Trophoblast cell (in vitro differentiated cells and primary cell): ENCODE measurements at regions not wholly inside any gene's neighbourhood (a gene's known extent, or its start where the extent isn't known, plus 50 kb on each side); places are given as distances from the start of the nearest gene placed in this dataset.
A peak's percentile ranks its signal among the peaks of the same experiment; 100 is the strongest.

Experiments used
- DNase-seq, 2 donors: peaks; one replicate each; pipeline ENCODE4 v3.0.0-alpha.2; 2016
- H2AFZ ChIP-seq: 2 replicates; pipeline ENCODE4 v1.6.1; 2013; ENCODE audit warnings: low read length, moderate library complexity, mild to moderate bottlenecking; ENCODE audit not compliant: insufficient read depth, poor library complexity
- H2AK5ac ChIP-seq: 2 replicates; pipeline ENCODE4 v1.6.1; 2013; ENCODE audit warnings: mild to moderate bottlenecking, low read length
- H2BK120ac ChIP-seq: 2 replicates; pipeline ENCODE4 v1.6.1; 2013; ENCODE audit warnings: low read length, mild to moderate bottlenecking, moderate library complexity; ENCODE audit not compliant: insufficient read depth, poor library complexity
- H2BK12ac ChIP-seq: 2 replicates; pipeline ENCODE4 v1.6.1; 2013; ENCODE audit warnings: mild to moderate bottlenecking, low read length, moderate library complexity
- H2BK5ac ChIP-seq: 2 replicates; pipeline ENCODE4 v1.6.1; 2013; ENCODE audit warnings: low read length, low read depth, moderate library complexity, mild to moderate bottlenecking; ENCODE audit not compliant: poor library complexity
- H3K14ac ChIP-seq: 2 replicates; pipeline ENCODE4 v1.6.1; 2013; ENCODE audit warnings: mild to moderate bottlenecking, low read length
- H3K18ac ChIP-seq: 2 replicates; pipeline ENCODE4 v1.6.1; 2013; ENCODE audit warnings: mild to moderate bottlenecking, low read length
- H3K23ac ChIP-seq: 2 replicates; pipeline ENCODE4 v1.6.1; 2013; ENCODE audit warnings: low read length
- H3K27ac ChIP-seq: 2 replicates; pipeline ENCODE4 v1.5.1; 2013; ENCODE audit warnings: low read depth, mild to moderate bottlenecking, inconsistent platforms, low read length, moderate library complexity
- H3K27me3 ChIP-seq: 2 replicates; pipeline ENCODE4 v1.6.1; 2013; ENCODE audit warnings: inconsistent platforms, mild to moderate bottlenecking, low read length, moderate library complexity; ENCODE audit not compliant: insufficient read depth
- H3K36me3 ChIP-seq, 2 experiments: 1 replicate in 1 of 2; 2 replicates in 1 of 2; pipeline ENCODE4 v1.6.1; 2013; ENCODE audit warnings: low read length in 2 of 2, mild to moderate bottlenecking in 2 of 2, moderate library complexity in 1 of 2; ENCODE audit not compliant: insufficient read depth in 2 of 2, control insufficient read depth in 1 of 2
- H3K4ac ChIP-seq: 2 replicates; pipeline ENCODE4 v1.6.1; 2013; ENCODE audit warnings: low read depth, mild to moderate bottlenecking, low read length, moderate library complexity
- H3K4me1 ChIP-seq, 2 experiments: 1 replicate in 1 of 2; 2 replicates in 1 of 2; pipeline ENCODE4 v1.6.1; 2013; ENCODE audit warnings: low read length in 2 of 2, mild to moderate bottlenecking in 2 of 2, moderate library complexity in 1 of 2; ENCODE audit not compliant: insufficient read depth in 2 of 2, control insufficient read depth in 1 of 2
- H3K4me2 ChIP-seq: 2 replicates; pipeline ENCODE4 v1.6.1; 2013; ENCODE audit warnings: inconsistent platforms, mild to moderate bottlenecking, low read length, moderate library complexity
- H3K4me3 ChIP-seq: 2 replicates; pipeline ENCODE4 v1.5.1; 2013; ENCODE audit warnings: mild to moderate bottlenecking, low read depth, low read length, inconsistent platforms
- H3K79me1 ChIP-seq: one replicate; pipeline ENCODE4 v1.6.1; 2013; ENCODE audit warnings: low read length
- H3K79me2 ChIP-seq: 2 replicates; pipeline ENCODE4 v1.6.1; 2013; ENCODE audit warnings: low read length, mild to moderate bottlenecking; ENCODE audit not compliant: control insufficient read depth, insufficient read depth, poor library complexity
- H3K9ac ChIP-seq: 2 replicates; pipeline ENCODE4 v1.6.1; 2013; ENCODE audit warnings: mild to moderate bottlenecking, low read length
- H3K9me3 ChIP-seq: 2 replicates; pipeline ENCODE4 v1.6.1; 2013; ENCODE audit warnings: low read depth, mild to moderate bottlenecking, control low read depth, inconsistent platforms, low read length; ENCODE audit not compliant: insufficient read depth
- H4K12ac ChIP-seq: 2 replicates; pipeline ENCODE4 v1.6.1; 2013; ENCODE audit warnings: low read depth, mild to moderate bottlenecking, low read length, moderate library complexity
- H4K8ac ChIP-seq: 2 replicates; pipeline ENCODE4 v1.6.1; 2013; ENCODE audit warnings: low read depth, mild to moderate bottlenecking, low read length, moderate library complexity
- H4K91ac ChIP-seq: one replicate; pipeline ENCODE4 v1.6.1; 2013; ENCODE audit warnings: low read depth, mild to moderate bottlenecking, low read length, moderate library complexity
- WGBS: extraction: QIAGEN DNeasy Blood & Tissue Kit; methylation state at CpG from one replicate; pipeline ENCODE4 v1.1.7; 2013; ENCODE audit warnings: missing lambda C conversion rate; ENCODE audit not compliant: insufficient read length, insufficient coverage; ENCODE audit errors: extremely low coverage; 5-methylcytosine and 5-hydroxymethylcytosine counted together

DNA sequence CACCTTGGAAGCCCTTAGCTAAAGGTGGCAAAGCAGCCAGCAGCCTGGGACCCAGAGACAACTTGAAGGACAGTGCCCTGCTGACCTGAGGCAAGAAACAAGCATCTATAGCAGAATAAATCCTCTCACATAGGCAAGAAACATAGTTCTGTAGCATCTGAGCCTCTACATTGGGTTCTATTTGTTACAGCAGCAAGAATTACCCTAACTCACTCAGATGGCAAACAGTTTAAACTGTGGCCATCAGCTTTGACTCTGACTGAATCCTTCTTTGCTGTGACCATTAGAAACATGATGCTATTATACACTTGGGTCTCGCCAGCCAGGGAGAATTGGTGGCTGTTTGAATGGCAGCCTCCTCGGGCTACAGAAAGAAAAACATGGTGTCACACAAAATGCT lies 53.1 kb upstream of the CCL1 start:
- no peak overlapping the region for H3K18ac ChIP-seq
- H2AFZ ChIP-seq = no peak overlapping the region
- H3K36me3 ChIP-seq = no peaks in the 10 kb centered on the region
- H3K14ac ChIP-seq = no peak overlapping the region
- no peaks in the 10 kb centered on the region for H3K4me1 ChIP-seq
- H2AK5ac ChIP-seq = no peak overlapping the region
- no peak overlapping the region for H2BK120ac ChIP-seq
- no peak overlapping the region for H3K27ac ChIP-seq
- no peak overlapping the region for H4K12ac ChIP-seq
- no peaks in the 10 kb centered on the region for H3K79me2 ChIP-seq
- no CpG with 5 or more reads among the region's 2 CpGs for WGBS
- no peak for DNase-seq
- H3K4ac ChIP-seq = no peak overlapping the region
- no peak overlapping the region for H4K8ac ChIP-seq
- no peak overlapping the region for H2BK5ac ChIP-seq
- H4K91ac ChIP-seq = no peak overlapping the region
- no peak overlapping the region for H3K4me2 ChIP-seq
- H2BK12ac ChIP-seq = no peak overlapping the region
- H3K79me1 ChIP-seq = no peaks in the 10 kb centered on the region
- no peak overlapping the region for H3K9ac ChIP-seq
- H3K27me3 ChIP-seq = no peaks in the 10 kb centered on the region
- H3K23ac ChIP-seq = no peak overlapping the region
- H3K4me3 ChIP-seq = peak overlapping the region; percentile 55
- peaks cover 2% of the 10 kb centered on the region for H3K9me3 ChIP-seq

DNA sequence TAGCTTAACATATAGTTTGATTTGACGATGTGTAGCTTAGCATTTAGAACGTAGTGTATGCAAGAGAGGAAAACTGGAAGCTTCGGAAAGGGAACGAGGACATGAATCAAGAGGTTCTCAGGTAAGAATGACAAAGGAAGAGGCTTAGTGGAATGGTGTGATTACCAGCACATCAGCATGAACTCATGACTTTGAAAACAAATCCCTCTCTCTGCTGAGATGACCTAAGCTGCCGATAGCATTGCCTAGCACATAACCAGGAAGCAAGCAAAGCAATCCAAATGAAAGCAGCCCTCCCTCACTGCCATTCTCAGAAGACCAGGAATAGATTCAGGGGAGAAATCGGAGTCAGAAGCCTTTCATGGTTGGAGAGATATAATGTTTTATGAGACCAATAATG lies 51.3 kb upstream of the CCL1 start:
- Histone ChIP-seq H3K4me1 (no peaks in the 10 kb centered on the region), H2BK120ac (no peak overlapping the region), H3K27me3 (no peaks in the 10 kb centered on the region), H3K4me2 (no peak overlapping the region), H4K91ac (no peak overlapping the region), H3K79me2 (no peaks in the 10 kb centered on the region), H2BK12ac (no peak overlapping the region), H4K8ac (no peak overlapping the region), H3K36me3 (no peaks in the 10 kb centered on the region), H3K18ac (no peak overlapping the region), H2AK5ac (no peak overlapping the region), H3K4ac (no peak overlapping the region), H3K14ac (no peak overlapping the region), H2AFZ (no peak overlapping the region), H4K12ac (no peak overlapping the region), H3K9ac (no peak overlapping the region), H3K23ac (no peak overlapping the region), H3K4me3 (no peak overlapping the region), H3K27ac (no peak overlapping the region), H3K79me1 (no peaks in the 10 kb centered on the region), H3K9me3 (peaks cover 2% of the 10 kb centered on the region), H2BK5ac (no peak overlapping the region)
- no peak for DNase-seq
- WGBS = no CpG with 5 or more reads among the region's 6 CpGs

DNA sequence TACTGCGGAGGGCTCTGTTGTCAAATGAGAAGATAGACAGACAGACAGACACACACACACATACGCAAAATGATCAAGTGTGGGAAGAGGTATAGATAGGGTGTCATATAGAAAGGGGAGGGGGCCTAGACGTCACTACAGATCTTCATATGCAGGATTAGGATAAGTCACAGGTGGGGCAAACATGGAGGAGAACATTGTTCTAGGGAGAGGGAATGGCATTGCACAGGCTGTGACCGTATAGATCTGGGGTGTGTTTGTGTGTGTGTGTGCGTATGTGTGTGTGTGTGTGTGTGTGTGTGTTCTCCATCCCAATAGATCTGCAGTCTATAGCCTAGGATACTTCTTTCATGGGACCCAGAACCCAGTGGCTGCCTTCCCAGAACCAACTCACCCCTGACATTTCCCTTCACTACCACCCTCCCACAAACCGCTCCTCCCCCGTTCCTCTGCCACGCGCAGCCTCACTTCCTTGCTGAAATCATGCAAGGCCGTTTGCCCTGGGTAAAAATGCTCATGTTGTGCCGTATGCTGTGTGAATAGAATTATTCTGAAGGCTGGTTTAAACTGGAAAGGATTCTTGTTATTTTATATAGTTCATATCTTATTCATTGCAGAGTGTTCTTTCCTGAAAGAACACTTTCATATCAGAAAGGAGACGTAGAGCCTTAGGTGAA lies 50.5 kb upstream of the CCL1 start:
- no peak overlapping the region for H4K8ac ChIP-seq
- no peak overlapping the region for H3K4me3 ChIP-seq
- no peak overlapping the region for H3K14ac ChIP-seq
- H2AK5ac ChIP-seq = no peak overlapping the region
- H3K4me2 ChIP-seq = no peak overlapping the region
- WGBS = no CpG with 5 or more reads among the region's 12 CpGs
- H2AFZ ChIP-seq = no peak overlapping the region
- no peak overlapping the region for H3K18ac ChIP-seq
- no peak overlapping the region for H3K27ac ChIP-seq
- H3K9ac ChIP-seq = no peak overlapping the region
- no peak overlapping the region for H2BK12ac ChIP-seq
- H2BK120ac ChIP-seq = no peak overlapping the region
- H3K27me3 ChIP-seq = no peaks in the 10 kb centered on the region
- H3K23ac ChIP-seq = no peak overlapping the region
- H3K9me3 ChIP-seq = peaks cover 2% of the 10 kb centered on the region
- H3K36me3 ChIP-seq = no peaks in the 10 kb centered on the region
- H3K79me2 ChIP-seq = no peaks in the 10 kb centered on the region
- DNase-seq = no peak
- H3K79me1 ChIP-seq = no peaks in the 10 kb centered on the region
- H3K4ac ChIP-seq = no peak overlapping the region
- H2BK5ac ChIP-seq = no peak overlapping the region
- no peaks in the 10 kb centered on the region for H3K4me1 ChIP-seq
- no peak overlapping the region for H4K12ac ChIP-seq
- H4K91ac ChIP-seq = no peak overlapping the region

DNA sequence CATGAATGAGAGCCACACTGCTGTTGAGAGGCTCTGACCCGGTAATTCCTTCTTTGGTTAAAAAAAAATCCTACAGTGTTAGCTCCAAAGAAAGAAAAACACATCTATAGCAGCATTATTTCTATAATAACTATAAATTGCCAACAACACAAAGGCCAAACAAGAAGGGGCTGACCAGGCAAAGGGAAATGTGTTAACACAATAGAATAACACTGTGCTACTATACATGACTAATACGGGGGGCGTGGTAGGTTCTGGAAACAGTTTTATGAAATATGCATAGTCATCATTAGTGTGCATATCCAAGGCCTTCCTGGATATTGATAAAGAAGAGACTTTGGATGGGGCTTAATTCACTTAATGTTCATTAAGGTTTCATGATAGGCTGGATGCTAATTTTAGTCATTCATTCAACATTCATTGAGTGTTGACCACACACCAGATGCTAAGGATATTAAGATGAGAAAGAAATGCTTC lies 50.0 kb upstream of the CCL1 start:
- H2BK12ac ChIP-seq = no peak overlapping the region
- no peak overlapping the region for H3K23ac ChIP-seq
- H4K12ac ChIP-seq = no peak overlapping the region
- no peaks in the 10 kb centered on the region for H3K4me1 ChIP-seq
- H2BK120ac ChIP-seq = no peak overlapping the region
- no peaks in the 10 kb centered on the region for H3K79me2 ChIP-seq
- no CpG with 5 or more reads among the region's 3 CpGs for WGBS
- no peak for DNase-seq
- H3K27me3 ChIP-seq = no peaks in the 10 kb centered on the region
- H4K91ac ChIP-seq = no peak overlapping the region
- no peak overlapping the region for H3K27ac ChIP-seq
- H3K36me3 ChIP-seq = no peaks in the 10 kb centered on the region
- no peak overlapping the region for H3K4ac ChIP-seq
- H3K9ac ChIP-seq = no peak overlapping the region
- H3K79me1 ChIP-seq = no peaks in the 10 kb centered on the region
- no peak overlapping the region for H3K14ac ChIP-seq
- no peak overlapping the region for H3K18ac ChIP-seq
- H3K9me3 ChIP-seq = peaks cover 2% of the 10 kb centered on the region
- no peak overlapping the region for H2AFZ ChIP-seq
- H3K4me2 ChIP-seq = no peak overlapping the region
- no peak overlapping the region for H2AK5ac ChIP-seq
- no peak overlapping the region for H4K8ac ChIP-seq
- no peak overlapping the region for H2BK5ac ChIP-seq
- no peak overlapping the region for H3K4me3 ChIP-seq
